ENCODE measurements at regions not wholly inside any gene's neighbourhood (a gene's known extent, or its start where the extent isn't known, plus 50 kb on each side); places are given as distances from the start of the nearest gene placed in this dataset.
"Not testable (repeated sequence)": the region's sequence is repeated elsewhere in the genome, so short reads cannot be mapped to it uniquely, and the experiment has no call there.

DNA sequence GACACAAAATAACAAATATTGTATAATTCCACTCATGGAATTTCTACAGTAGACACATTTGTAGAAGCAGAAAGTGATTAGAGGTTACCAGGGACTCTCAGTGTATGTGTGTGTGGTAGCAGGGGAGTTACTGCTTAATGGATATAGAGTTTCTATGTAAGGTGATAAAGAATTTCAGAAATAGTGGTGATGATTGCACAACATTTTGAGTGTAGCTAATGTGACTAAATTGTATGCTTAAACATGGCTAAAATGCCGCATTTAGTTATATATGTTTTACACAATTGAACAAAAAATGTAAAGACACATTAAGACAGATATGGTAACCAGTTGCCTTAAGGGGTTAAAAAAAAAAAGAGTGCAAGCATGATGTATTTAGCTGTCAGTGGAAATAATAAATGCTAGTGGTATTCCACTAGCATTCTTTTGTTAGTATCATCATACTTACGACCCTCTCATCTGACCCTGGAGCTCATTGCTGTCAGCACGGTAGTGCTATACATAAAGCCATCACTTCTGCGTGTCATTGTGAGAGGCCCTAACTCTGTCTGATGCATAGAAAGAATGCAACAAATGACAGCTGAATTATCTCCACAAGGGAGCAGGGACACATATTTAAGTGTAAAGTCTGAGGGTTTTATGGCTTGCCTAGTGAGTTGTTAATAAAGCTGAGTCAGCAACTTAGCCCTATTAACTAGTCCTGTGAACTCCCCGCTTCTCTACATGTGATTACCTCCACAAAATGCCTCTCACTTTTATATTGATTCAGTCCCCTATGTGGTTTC is 134.1 kb upstream of the RXFP2 start:
- in situ Hi-C loops (cut with HindIII; ENCODE audit: low pct_unique_long_range_greater_than_20kb, low sequenced_read_pairs) = no loop called here
- TF ChIP-seq JUND (IDR thresholded peaks at IDR 0.05; ENCODE audit: low read depth) = no peak
- DNase-seq (ENCODE audit: low read depth in 1 of 2, low spot score in 1 of 2) = no peak

GRCh38 chr13:31607531-31607930 is 131.8 kb upstream of the RXFP2 start:
- in situ Hi-C loops (cut with HindIII; ENCODE audit: low pct_unique_long_range_greater_than_20kb, low sequenced_read_pairs); DNase-seq (ENCODE audit: low read depth in 1 of 2, low spot score in 1 of 2): not testable (repeated sequence)

DNA sequence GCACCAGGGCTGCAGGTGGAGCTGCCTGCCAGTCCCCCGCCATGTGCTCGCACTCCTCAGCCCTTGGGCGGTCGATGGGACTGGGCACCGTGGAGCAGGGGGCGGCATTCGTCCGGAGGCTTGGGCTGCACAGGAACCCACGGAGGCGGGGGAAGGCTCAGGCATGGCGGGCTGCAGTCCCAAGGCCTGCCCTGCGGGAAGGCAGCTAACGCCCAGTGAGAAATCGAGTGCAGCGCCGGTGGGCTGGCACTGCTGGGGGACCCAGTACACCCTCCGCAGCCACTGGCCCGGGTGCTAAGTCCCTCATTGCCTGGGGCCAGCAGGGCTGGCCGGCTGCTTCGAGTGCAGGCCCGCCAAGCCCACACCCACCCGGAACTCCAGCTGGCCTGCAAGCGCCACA is 130.5 kb upstream of the RXFP2 start:
- DNase-seq (ENCODE audit: low read depth in 1 of 2, low spot score in 1 of 2); in situ Hi-C loops (cut with HindIII; ENCODE audit: low pct_unique_long_range_greater_than_20kb, low sequenced_read_pairs): not testable (repeated sequence)

- no peak for TF ChIP-seq JUND (IDR thresholded peaks at IDR 0.05; ENCODE audit: low read depth)
Observed at GRCh38 chr13:31610270-31610998, 128.9 kb upstream of the RXFP2 start.

DNA sequence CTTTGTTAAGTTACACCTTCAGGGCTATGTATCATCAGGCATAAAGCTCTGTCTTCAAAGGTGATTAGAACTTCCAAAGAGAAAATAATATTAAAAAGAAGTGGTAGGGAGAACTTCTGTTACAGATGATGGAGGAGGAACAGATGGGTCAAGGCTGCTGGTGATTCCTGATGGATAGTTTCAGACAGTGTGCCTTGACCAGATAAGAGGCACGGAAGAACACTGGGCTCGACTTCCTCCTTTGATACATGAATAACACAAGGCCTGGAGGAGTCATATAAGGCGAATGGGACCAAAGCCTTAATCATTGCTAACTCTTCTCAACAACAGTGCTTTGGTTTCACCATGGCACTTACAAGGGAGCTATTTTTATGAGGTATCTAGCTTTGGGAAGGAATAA is 128.1 kb upstream of the RXFP2 start:
- in situ Hi-C loops (cut with HindIII; ENCODE audit: low pct_unique_long_range_greater_than_20kb, low sequenced_read_pairs) = no loop called here
- no peak for DNase-seq (ENCODE audit: low read depth in 1 of 2, low spot score in 1 of 2)
- TF ChIP-seq JUND (IDR thresholded peaks at IDR 0.05; ENCODE audit: low read depth) = no peak

More at GRCh38 chr13:31610270-31610998, 128.9 kb upstream of the RXFP2 start:
- in situ Hi-C loops (cut with HindIII; ENCODE audit: low pct_unique_long_range_greater_than_20kb, low sequenced_read_pairs) = no loop called here
- no peak for DNase-seq (ENCODE audit: low read depth in 1 of 2, low spot score in 1 of 2)

GRCh38 chr13:31614073-31614472 is 125.3 kb upstream of the RXFP2 start:
- no peak for DNase-seq (ENCODE audit: low read depth in 1 of 2, low spot score in 1 of 2)
- no peak for TF ChIP-seq JUND (IDR thresholded peaks at IDR 0.05; ENCODE audit: low read depth)
- in situ Hi-C loops (cut with HindIII; ENCODE audit: low pct_unique_long_range_greater_than_20kb, low sequenced_read_pairs) = no loop called here

- DNase-seq (ENCODE audit: low read depth in 1 of 2, low spot score in 1 of 2) = peak in 1 of 2 experiments; percentile 2
- in situ Hi-C loops (cut with HindIII; ENCODE audit: low pct_unique_long_range_greater_than_20kb, low sequenced_read_pairs) = no loop called here
- no peak for TF ChIP-seq JUND (IDR thresholded peaks at IDR 0.05; ENCODE audit: low read depth)
Observed at GRCh38 chr13:31614704-31615103, 124.6 kb upstream of the RXFP2 start.

DNA sequence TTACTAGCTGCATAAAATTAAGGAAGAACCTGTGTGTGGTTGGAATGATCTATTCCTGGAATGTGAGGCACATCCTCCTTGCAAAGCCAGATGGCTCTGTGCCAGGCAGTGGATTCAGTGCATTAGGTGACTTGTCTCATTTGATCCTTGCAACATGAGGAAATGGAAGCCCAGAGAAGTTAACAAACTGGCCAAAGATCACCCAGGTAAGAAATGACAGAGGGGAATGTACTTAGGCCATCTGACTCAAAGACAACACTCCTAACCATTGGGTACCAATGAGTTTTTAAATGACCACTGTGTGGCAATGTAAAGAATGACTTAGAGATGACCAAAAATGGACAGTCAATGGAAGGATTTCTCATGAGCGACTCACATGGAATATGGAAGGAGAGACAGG is 114.2 kb upstream of the RXFP2 start:
- no peak for TF ChIP-seq JUND (IDR thresholded peaks at IDR 0.05; ENCODE audit: low read depth)
- in situ Hi-C loops (cut with HindIII; ENCODE audit: low pct_unique_long_range_greater_than_20kb, low sequenced_read_pairs) = no loop called here
- DNase-seq (ENCODE audit: low read depth in 1 of 2, low spot score in 1 of 2) = no peak

DNA sequence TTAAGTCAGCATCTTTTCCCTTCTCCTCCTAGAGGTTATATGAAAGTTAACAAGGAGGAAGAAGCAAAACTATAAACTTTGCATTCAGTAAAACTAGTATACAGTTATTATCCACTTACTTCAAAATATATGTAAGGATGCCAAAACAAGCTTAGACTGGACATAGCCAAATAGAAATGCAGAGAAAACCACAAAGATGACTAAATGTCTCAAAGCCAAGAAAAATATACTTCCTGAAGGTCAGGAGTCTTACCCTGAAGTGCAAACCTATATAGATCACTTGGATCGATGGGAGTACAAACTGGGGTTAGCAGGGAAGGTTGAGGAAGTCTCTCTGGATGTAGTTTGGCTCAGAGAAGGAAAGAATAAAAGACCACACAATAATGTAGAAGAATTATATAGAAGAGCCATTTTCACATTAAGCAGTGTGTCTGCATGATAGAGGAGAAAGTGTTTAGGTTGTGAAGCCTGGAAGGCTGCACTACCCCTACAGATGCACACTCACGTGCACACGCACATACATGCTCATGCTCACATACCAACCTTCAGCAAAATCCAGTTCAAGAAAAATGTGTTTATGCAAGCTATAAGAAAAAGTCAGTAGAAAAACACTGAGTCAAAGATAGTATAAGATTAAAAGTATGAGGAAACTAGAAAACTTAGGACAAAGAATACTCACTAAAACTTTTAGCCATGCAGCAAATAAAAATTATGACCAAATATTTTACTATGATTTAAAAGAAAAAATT is 112.1 kb upstream of the RXFP2 start:
- no peak for DNase-seq (ENCODE audit: low read depth in 1 of 2, low spot score in 1 of 2)
- no peak for TF ChIP-seq JUND (IDR thresholded peaks at IDR 0.05; ENCODE audit: low read depth)
- in situ Hi-C loops (cut with HindIII; ENCODE audit: low pct_unique_long_range_greater_than_20kb, low sequenced_read_pairs) = no loop called here

GRCh38 chr13:31629085-31629780 is 110.1 kb upstream of the RXFP2 start:
- TF ChIP-seq JUND (IDR thresholded peaks at IDR 0.05; ENCODE audit: low read depth) = no peak
- no peak for DNase-seq (ENCODE audit: low read depth in 1 of 2, low spot score in 1 of 2)
- in situ Hi-C loops (cut with HindIII; ENCODE audit: low pct_unique_long_range_greater_than_20kb, low sequenced_read_pairs) = no loop called here

- no peak for DNase-seq (ENCODE audit: low read depth in 1 of 2, low spot score in 1 of 2)
- in situ Hi-C loops (cut with HindIII; ENCODE audit: low pct_unique_long_range_greater_than_20kb, low sequenced_read_pairs) = no loop called here
- TF ChIP-seq JUND (IDR thresholded peaks at IDR 0.05; ENCODE audit: low read depth) = no peak
Observed at GRCh38 chr13:31631071-31631470, 108.3 kb upstream of the RXFP2 start.

DNA sequence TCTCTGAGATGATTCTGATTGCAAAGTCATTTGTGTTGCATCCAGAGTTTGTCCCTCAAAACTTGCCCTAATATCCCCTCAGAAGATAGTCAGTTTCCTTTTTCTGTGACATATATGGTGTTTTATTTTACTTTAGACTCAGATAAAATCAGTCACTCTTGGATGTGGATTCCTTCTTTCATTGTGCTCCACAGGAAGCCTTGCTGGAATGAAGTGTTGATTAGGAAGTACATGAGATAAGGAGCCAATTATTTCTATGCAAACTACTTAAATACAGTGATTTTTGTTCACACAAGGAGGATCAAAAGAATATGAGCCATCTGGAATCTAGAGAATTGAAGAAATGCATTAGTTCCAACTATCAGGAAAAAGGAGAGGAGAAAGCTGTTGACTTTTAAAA is 107.6 kb upstream of the RXFP2 start:
- DNase-seq (ENCODE audit: low read depth in 1 of 2, low spot score in 1 of 2) = no peak
- in situ Hi-C loops (cut with HindIII; ENCODE audit: low pct_unique_long_range_greater_than_20kb, low sequenced_read_pairs) = no loop called here
- TF ChIP-seq JUND (IDR thresholded peaks at IDR 0.05; ENCODE audit: low read depth) = no peak
